ENCODE measurements at regions not wholly inside any gene's neighbourhood (a gene's known extent, or its start where the extent isn't known, plus 50 kb on each side); places are given as distances from the start of the nearest gene placed in this dataset.

GRCh38 chr4:17163156-17163771 is 264.8 kb upstream of the LDB2 start:
- TF ChIP-seq POLR2A (IDR thresholded peaks at IDR 0.05; ENCODE audit: low read length) (no peak), GATA1 (IDR thresholded peaks at IDR 0.05; ENCODE audit: low read depth, low read length) (no peak)

Measured in erythroblast (primary cell).